ENCODE measurements at regions not wholly inside any gene's neighbourhood (a gene's known extent, or its start where the extent isn't known, plus 50 kb on each side); places are given as distances from the start of the nearest gene placed in this dataset.

GRCh38 chr1:163826500-163826899 lies 504.7 kb downstream of the NUF2 start:
- no peak for TF ChIP-seq CTBP1 (IDR thresholded peaks at IDR 0.05; ENCODE audit: borderline replicate concordance)
- TF ChIP-seq FOXM1 (IDR thresholded peaks at IDR 0.05; ENCODE audit: borderline replicate concordance), result no peak
- TF ChIP-seq BHLHE40 (IDR thresholded peaks at IDR 0.05; ENCODE audit: borderline replicate concordance), result no peak
- no peak for TF ChIP-seq TARDBP (IDR thresholded peaks at IDR 0.05)
- TF ChIP-seq FOXK2 (IDR thresholded peaks at IDR 0.05), result no peak
- no peak for TF ChIP-seq ELF4 (IDR thresholded peaks at IDR 0.05)
